ENCODE measurements at regions not wholly inside any gene's neighbourhood (a gene's known extent, or its start where the extent isn't known, plus 50 kb on each side); places are given as distances from the start of the nearest gene placed in this dataset.

DNA sequence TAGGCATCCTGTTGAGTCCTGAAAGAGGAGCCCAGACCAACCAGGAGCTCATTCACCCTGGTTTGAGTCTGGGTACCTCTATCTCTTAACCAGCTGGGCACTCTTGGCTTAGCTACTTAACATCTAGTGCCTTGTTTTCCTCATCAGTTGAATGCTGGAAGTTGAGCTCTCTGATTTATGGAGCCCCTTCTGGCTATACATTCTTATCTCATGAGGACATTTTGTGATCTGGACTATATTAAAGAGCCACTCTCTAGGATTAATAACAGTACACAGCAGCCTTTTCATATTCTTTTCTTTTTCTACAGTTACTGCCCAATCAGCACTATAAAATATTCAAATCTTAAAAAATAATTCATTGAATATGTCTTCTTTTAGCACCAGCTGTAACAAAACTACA, 296.9 kb upstream of the RUNX1 start:
- TF ChIP-seq, protein P1, sequence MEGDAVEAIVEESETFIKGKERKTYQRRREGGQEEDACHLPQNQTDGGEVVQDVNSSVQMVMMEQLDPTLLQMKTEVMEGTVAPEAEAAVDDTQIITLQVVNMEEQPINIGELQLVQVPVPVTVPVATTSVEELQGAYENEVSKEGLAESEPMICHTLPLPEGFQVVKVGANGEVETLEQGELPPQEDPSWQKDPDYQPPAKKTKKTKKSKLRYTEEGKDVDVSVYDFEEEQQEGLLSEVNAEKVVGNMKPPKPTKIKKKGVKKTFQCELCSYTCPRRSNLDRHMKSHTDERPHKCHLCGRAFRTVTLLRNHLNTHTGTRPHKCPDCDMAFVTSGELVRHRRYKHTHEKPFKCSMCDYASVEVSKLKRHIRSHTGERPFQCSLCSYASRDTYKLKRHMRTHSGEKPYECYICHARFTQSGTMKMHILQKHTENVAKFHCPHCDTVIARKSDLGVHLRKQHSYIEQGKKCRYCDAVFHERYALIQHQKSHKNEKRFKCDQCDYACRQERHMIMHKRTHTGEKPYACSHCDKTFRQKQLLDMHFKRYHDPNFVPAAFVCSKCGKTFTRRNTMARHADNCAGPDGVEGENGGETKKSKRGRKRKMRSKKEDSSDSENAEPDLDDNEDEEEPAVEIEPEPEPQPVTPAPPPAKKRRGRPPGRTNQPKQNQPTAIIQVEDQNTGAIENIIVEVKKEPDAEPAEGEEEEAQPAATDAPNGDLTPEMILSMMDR (conservative IDR thresholded peaks at IDR 0.05; ENCODE audit: low read length) = no peak
- no peak for TF ChIP-seq EZH2phosphoT487 (IDR thresholded peaks at IDR 0.05; ENCODE audit: borderline replicate concordance, low read depth, low read length)

Measured in OCI-LY7 (cell line).